ENCODE measurements at regions not wholly inside any gene's neighbourhood (a gene's known extent, or its start where the extent isn't known, plus 50 kb on each side); places are given as distances from the start of the nearest gene placed in this dataset.

GRCh38 chr1:9183898-9184297 lies 50.7 kb upstream of the H6PD start:
- Histone ChIP-seq H3K27ac (replicated peaks) (no peak overlapping the region), H3K4me3 (replicated peaks; ENCODE audit: insufficient read depth, low read length) (no peak overlapping the region), H3K27me3 (ENCODE audit: insufficient read depth, poor library complexity, severe bottlenecking) (peaks cover 15% of the 10 kb centered on the region)
- TF ChIP-seq CTCF (IDR thresholded peaks at IDR 0.05; ENCODE audit: insufficient read depth, low read length), result no peak
- TF ChIP-seq POLR2AphosphoS5 (IDR thresholded peaks at IDR 0.05; ENCODE audit: low read depth), result no peak
- TF ChIP-seq SPI1 (IDR thresholded peaks at IDR 0.05; ENCODE audit: borderline replicate concordance, low read depth), result no peak
- no peak for TF ChIP-seq GABPA (IDR thresholded peaks at IDR 0.05; ENCODE audit: low read depth)
- TF ChIP-seq, protein P1, sequence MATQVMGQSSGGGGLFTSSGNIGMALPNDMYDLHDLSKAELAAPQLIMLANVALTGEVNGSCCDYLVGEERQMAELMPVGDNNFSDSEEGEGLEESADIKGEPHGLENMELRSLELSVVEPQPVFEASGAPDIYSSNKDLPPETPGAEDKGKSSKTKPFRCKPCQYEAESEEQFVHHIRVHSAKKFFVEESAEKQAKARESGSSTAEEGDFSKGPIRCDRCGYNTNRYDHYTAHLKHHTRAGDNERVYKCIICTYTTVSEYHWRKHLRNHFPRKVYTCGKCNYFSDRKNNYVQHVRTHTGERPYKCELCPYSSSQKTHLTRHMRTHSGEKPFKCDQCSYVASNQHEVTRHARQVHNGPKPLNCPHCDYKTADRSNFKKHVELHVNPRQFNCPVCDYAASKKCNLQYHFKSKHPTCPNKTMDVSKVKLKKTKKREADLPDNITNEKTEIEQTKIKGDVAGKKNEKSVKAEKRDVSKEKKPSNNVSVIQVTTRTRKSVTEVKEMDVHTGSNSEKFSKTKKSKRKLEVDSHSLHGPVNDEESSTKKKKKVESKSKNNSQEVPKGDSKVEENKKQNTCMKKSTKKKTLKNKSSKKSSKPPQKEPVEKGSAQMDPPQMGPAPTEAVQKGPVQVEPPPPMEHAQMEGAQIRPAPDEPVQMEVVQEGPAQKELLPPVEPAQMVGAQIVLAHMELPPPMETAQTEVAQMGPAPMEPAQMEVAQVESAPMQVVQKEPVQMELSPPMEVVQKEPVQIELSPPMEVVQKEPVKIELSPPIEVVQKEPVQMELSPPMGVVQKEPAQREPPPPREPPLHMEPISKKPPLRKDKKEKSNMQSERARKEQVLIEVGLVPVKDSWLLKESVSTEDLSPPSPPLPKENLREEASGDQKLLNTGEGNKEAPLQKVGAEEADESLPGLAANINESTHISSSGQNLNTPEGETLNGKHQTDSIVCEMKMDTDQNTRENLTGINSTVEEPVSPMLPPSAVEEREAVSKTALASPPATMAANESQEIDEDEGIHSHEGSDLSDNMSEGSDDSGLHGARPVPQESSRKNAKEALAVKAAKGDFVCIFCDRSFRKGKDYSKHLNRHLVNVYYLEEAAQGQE (IDR thresholded peaks at IDR 0.05; ENCODE audit: insufficient replicate concordance, low read depth), result no peak
- no peak for DNase-seq (ENCODE audit: low read depth in 1 of 2, low spot score in 1 of 2)

GRCh38 chr1:9184749-9185148 lies 49.8 kb upstream of the H6PD start:
- Histone ChIP-seq H3K4me3 (replicated peaks; ENCODE audit: insufficient read depth, low read length) (no peak overlapping the region), H3K27ac (replicated peaks) (no peak overlapping the region), H3K27me3 (ENCODE audit: insufficient read depth, poor library complexity, severe bottlenecking) (peaks cover 15% of the 10 kb centered on the region)
- DNase-seq (ENCODE audit: low read depth in 1 of 2, low spot score in 1 of 2), result no peak
- TF ChIP-seq CTCF (IDR thresholded peaks at IDR 0.05; ENCODE audit: insufficient read depth, low read length) (no peak), GABPA (IDR thresholded peaks at IDR 0.05; ENCODE audit: low read depth) (no peak), SPI1 (IDR thresholded peaks at IDR 0.05; ENCODE audit: borderline replicate concordance, low read depth) (no peak), POLR2AphosphoS5 (IDR thresholded peaks at IDR 0.05; ENCODE audit: low read depth) (no peak)
- TF ChIP-seq, protein P1 (IDR thresholded peaks at IDR 0.05; ENCODE audit: insufficient replicate concordance, low read depth), result no peak

Data from HL-60 (cell line).